ENCODE measurements at regions not wholly inside any gene's neighbourhood (a gene's known extent, or its start where the extent isn't known, plus 50 kb on each side); places are given as distances from the start of the nearest gene placed in this dataset.

DNA sequence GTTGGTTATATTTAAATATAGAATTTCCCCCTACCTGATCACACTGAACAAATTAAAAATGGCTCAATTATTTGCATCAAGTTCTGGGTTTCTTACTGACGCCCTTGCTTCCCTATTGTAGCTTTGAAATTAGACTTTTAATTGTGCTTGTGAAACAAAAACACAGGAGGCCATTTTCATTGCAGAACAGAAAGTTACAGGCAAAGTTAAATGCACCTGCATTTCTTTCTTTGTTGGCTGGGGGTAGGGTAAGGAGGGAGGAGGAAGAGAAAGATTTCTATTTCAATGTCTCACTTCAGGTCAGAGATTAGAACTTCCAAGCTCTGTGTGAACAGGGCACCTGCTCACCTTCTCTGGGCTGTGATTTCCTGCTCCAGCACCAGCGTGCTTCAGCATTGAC lies 199.6 kb downstream of the BCL11A start:
- TF ChIP-seq CTCF (IDR thresholded peaks at IDR 0.05): no peak
- no peak for TF ChIP-seq POLR2A (IDR thresholded peaks at IDR 0.05)
